Mesenchymal stem cell (in vitro differentiated cells and primary cell): ENCODE measurements at regions not wholly inside any gene's neighbourhood (a gene's known extent, or its start where the extent isn't known, plus 50 kb on each side); places are given as distances from the start of the nearest gene placed in this dataset.

Experiments used
- DNase-seq: peaks from one replicate; pipeline ENCODE4 v3.0.0-alpha.2; 2013
- H2AFZ ChIP-seq: one replicate; pipeline ENCODE4 v1.6.1; 2013; ENCODE audit warnings: low read depth, mild to moderate bottlenecking, control low read depth, inconsistent platforms, low read length, moderate library complexity
- H2AK5ac ChIP-seq: 2 replicates; pipeline ENCODE4 v1.6.1; 2013; ENCODE audit warnings: low read length, moderate library complexity, mild to moderate bottlenecking, inconsistent platforms; ENCODE audit not compliant: severe bottlenecking
- H2BK120ac ChIP-seq: one replicate; pipeline ENCODE4 v1.6.1; 2013; ENCODE audit warnings: low read depth, mild to moderate bottlenecking, inconsistent platforms, low read length, moderate library complexity
- H2BK12ac ChIP-seq, 2 experiments: one replicate each; pipeline ENCODE4 v1.6.1; 2013; ENCODE audit warnings: inconsistent platforms in 2 of 2, low read length in 2 of 2, mild to moderate bottlenecking in 2 of 2, moderate library complexity in 2 of 2, control low read depth in 1 of 2
- H2BK15ac ChIP-seq: one replicate; pipeline ENCODE4 v1.6.1; 2013; ENCODE audit warnings: mild to moderate bottlenecking, low read depth, inconsistent platforms; ENCODE audit not compliant: poor library complexity, severe bottlenecking
- H2BK5ac ChIP-seq: 2 replicates; pipeline ENCODE4 v1.6.1; 2013; ENCODE audit warnings: low read depth, mild to moderate bottlenecking, low read length, control low read depth, inconsistent platforms; ENCODE audit not compliant: poor library complexity, severe bottlenecking
- H3K14ac ChIP-seq, 2 experiments: one replicate each; pipeline ENCODE4 v1.6.1; 2013; ENCODE audit warnings: inconsistent platforms in 2 of 2, low read length in 2 of 2, control low read depth in 1 of 2, mild to moderate bottlenecking in 1 of 2, moderate library complexity in 1 of 2
- H3K18ac ChIP-seq, 2 experiments: one replicate each; pipeline ENCODE4 v1.6.1; 2013; ENCODE audit warnings: inconsistent platforms in 2 of 2, low read length in 2 of 2, control low read depth in 1 of 2, low read depth in 1 of 2, mild to moderate bottlenecking in 1 of 2
- H3K23ac ChIP-seq, 2 experiments: one replicate each; pipeline ENCODE4 v1.6.1; 2013; ENCODE audit warnings: inconsistent platforms in 2 of 2, low read length in 2 of 2, mild to moderate bottlenecking in 2 of 2, moderate library complexity in 2 of 2, control low read depth in 1 of 2
- H3K27ac ChIP-seq: 2 replicates; pipeline ENCODE4 v1.5.1; 2013; ENCODE audit warnings: mild to moderate bottlenecking, moderate library complexity, low read length, control low read depth, inconsistent platforms; ENCODE audit not compliant: poor library complexity, severe bottlenecking
- H3K27me3 ChIP-seq, 2 experiments: 2 replicates each; pipeline versions ENCODE4 v1.6.1 to v1.7.0; 2013; ENCODE audit warnings: low read length in 2 of 2, mild to moderate bottlenecking in 2 of 2, moderate library complexity in 2 of 2, control low read depth in 1 of 2, inconsistent platforms in 1 of 2; ENCODE audit not compliant: control insufficient read depth in 1 of 2, insufficient read depth in 1 of 2
- H3K36me3 ChIP-seq, 2 experiments: 2 replicates each; pipeline versions ENCODE4 v1.6.1 to v1.7.0; 2013; ENCODE audit warnings: low read length in 2 of 2, control low read depth in 1 of 2, inconsistent platforms in 1 of 2, low read depth in 1 of 2, mild to moderate bottlenecking in 1 of 2; ENCODE audit not compliant: insufficient read depth in 2 of 2, control insufficient read depth in 1 of 2
- H3K4ac ChIP-seq, 2 experiments: one replicate each; pipeline ENCODE4 v1.6.1; 2013; ENCODE audit warnings: inconsistent platforms in 2 of 2, low read length in 2 of 2, mild to moderate bottlenecking in 2 of 2, moderate library complexity in 2 of 2, control low read depth in 1 of 2, low read depth in 1 of 2
- H3K4me1 ChIP-seq: 2 replicates; pipeline ENCODE4 v1.6.1; 2013; ENCODE audit warnings: low read depth, low read length, control low read depth; ENCODE audit not compliant: control insufficient read depth, insufficient read depth
- H3K4me2 ChIP-seq: 2 replicates; pipeline ENCODE4 v1.6.1; 2013; ENCODE audit warnings: low read length, mild to moderate bottlenecking, inconsistent platforms; ENCODE audit not compliant: poor library complexity, severe bottlenecking
- H3K4me3 ChIP-seq, 2 experiments: 2 replicates each; pipeline versions ENCODE4 v1.5.1 to v1.7.0; 2013; ENCODE audit warnings: low read length in 2 of 2, mild to moderate bottlenecking in 2 of 2, control low read depth in 1 of 2, low read depth in 1 of 2; ENCODE audit not compliant: insufficient read depth in 1 of 2
- H3K79me1 ChIP-seq: replicated peaks from 2 replicates; pipeline ENCODE4 v1.6.1; 2013; ENCODE audit warnings: mild to moderate bottlenecking, control low read depth, low read length, inconsistent platforms; ENCODE audit not compliant: poor library complexity, severe bottlenecking
- H3K9ac ChIP-seq: 2 replicates; pipeline ENCODE4 v1.7.0; 2013; ENCODE audit warnings: mild to moderate bottlenecking, low read length, moderate library complexity
- H3K9me3 ChIP-seq: 2 replicates; pipeline ENCODE4 v1.7.0; 2013; ENCODE audit warnings: mild to moderate bottlenecking, low read length; ENCODE audit not compliant: control insufficient read depth
- H4K8ac ChIP-seq: one replicate; pipeline ENCODE4 v1.6.1; 2013; ENCODE audit warnings: inconsistent platforms, mild to moderate bottlenecking, low read length, moderate library complexity
- H4K91ac ChIP-seq: one replicate; pipeline ENCODE4 v1.6.1; 2013; ENCODE audit warnings: mild to moderate bottlenecking, low read length, inconsistent platforms
- WGBS: methylation state at CpG from one replicate; pipeline ENCODE4 v1.1.7; 2013; ENCODE audit warnings: mixed read lengths; 5-methylcytosine and 5-hydroxymethylcytosine counted together

- Histone ChIP-seq H2BK120ac (no peak overlapping the region), H3K18ac (peak overlapping the region in 1 of 2 experiments; percentile 18), H3K4me3 (peak overlapping the region; percentile 55 to 85)
These were observed 71.5 kb downstream of the HFE start for GRCh38 chr6:26158581-26159356.

GRCh38 chr6:26159357-26160273, 72.4 kb downstream of the HFE start:
- peak overlapping the region; percentile 88 for H3K9ac ChIP-seq
- no peak overlapping the region for H3K4ac ChIP-seq
- no peak overlapping the region for H3K23ac ChIP-seq
- peaks cover 4 to 12% of the 10 kb centered on the region in 2 experiments for H3K36me3 ChIP-seq
- no peak overlapping the region for H2BK15ac ChIP-seq
- H3K4me2 ChIP-seq = peak overlapping the region; percentile 62
- H3K9me3 ChIP-seq = no peaks in the 10 kb centered on the region
- no peak overlapping the region for H2BK12ac ChIP-seq
- no peak overlapping the region for H2AK5ac ChIP-seq
- no peak overlapping the region for H4K91ac ChIP-seq
- H2BK120ac ChIP-seq = no peak overlapping the region
- no peak overlapping the region for H4K8ac ChIP-seq
- peaks cover 14% of the 10 kb centered on the region for H3K79me1 ChIP-seq
- WGBS = 32% methylated on average over 9 of the region's 13 CpGs
- no peak overlapping the region for H2BK5ac ChIP-seq
- H3K27ac ChIP-seq = peak overlapping the region; percentile 56
- H3K18ac ChIP-seq = peak overlapping the region in 1 of 2 experiments; percentile 18
- peak overlapping the region in 1 of 2 experiments; percentile 85 for H3K4me3 ChIP-seq
- DNase-seq = peak; percentile 55
- no peak overlapping the region for H2AFZ ChIP-seq
- no peaks in the 10 kb centered on the region for H3K4me1 ChIP-seq
- H3K14ac ChIP-seq = no peak overlapping the region
- H3K27me3 ChIP-seq = no peaks in the 10 kb centered on the region

More at GRCh38 chr6:26158581-26159356, 71.5 kb downstream of the HFE start:
- Histone ChIP-seq H3K23ac (no peak overlapping the region), H3K27ac (peak overlapping the region; percentile 56), H2BK12ac (no peak overlapping the region), H2AFZ (no peak overlapping the region), H3K9me3 (no peaks in the 10 kb centered on the region), H4K8ac (no peak overlapping the region), H3K36me3 (peaks cover under 1 to 6% of the 10 kb centered on the region in 2 experiments), H4K91ac (no peak overlapping the region), H2BK15ac (no peak overlapping the region), H3K4ac (peak overlapping the region in 1 of 2 experiments; percentile 40), H3K14ac (no peak overlapping the region), H3K9ac (peak overlapping the region; percentile 88), H2AK5ac (no peak overlapping the region), H3K79me1 (peaks cover 9% of the 10 kb centered on the region), H3K27me3 (no peaks in the 10 kb centered on the region), H3K4me1 (no peaks in the 10 kb centered on the region), H2BK5ac (no peak overlapping the region), H3K4me2 (peak overlapping the region; percentile 62)
- peak; percentile 75 for DNase-seq
- WGBS = 0% methylated on average over 8 of the region's 21 CpGs

GRCh38 chr6:26161322-26161721, 74.1 kb downstream of the HFE start:
- no peaks in the 10 kb centered on the region for H3K27me3 ChIP-seq
- H3K23ac ChIP-seq = no peak overlapping the region
- no peak overlapping the region for H3K4me3 ChIP-seq
- no peak overlapping the region for H2AK5ac ChIP-seq
- peaks cover 2% of the 10 kb centered on the region for H3K4me1 ChIP-seq
- DNase-seq = no peak
- no peak overlapping the region for H2AFZ ChIP-seq
- H2BK120ac ChIP-seq = no peak overlapping the region
- no peak overlapping the region for H3K4me2 ChIP-seq
- no peak overlapping the region for H3K9ac ChIP-seq
- 100% methylated on average over 3 of the region's 3 CpGs for WGBS
- no peak overlapping the region for H3K18ac ChIP-seq
- H2BK12ac ChIP-seq = no peak overlapping the region
- H3K36me3 ChIP-seq = peaks cover 4 to 24% of the 10 kb centered on the region in 2 experiments
- H2BK15ac ChIP-seq = no peak overlapping the region
- no peak overlapping the region for H2BK5ac ChIP-seq
- H3K27ac ChIP-seq = no peak overlapping the region
- peaks cover 23% of the 10 kb centered on the region for H3K79me1 ChIP-seq
- no peak overlapping the region for H4K91ac ChIP-seq
- H4K8ac ChIP-seq = no peak overlapping the region
- H3K9me3 ChIP-seq = no peaks in the 10 kb centered on the region
- no peak overlapping the region for H3K14ac ChIP-seq
- no peak overlapping the region for H3K4ac ChIP-seq

GRCh38 chr6:26162399-26162798, 75.2 kb downstream of the HFE start:
- Histone ChIP-seq H3K27me3 (no peaks in the 10 kb centered on the region), H3K18ac (no peak overlapping the region), H3K23ac (no peak overlapping the region), H2BK15ac (no peak overlapping the region), H3K79me1 (peaks cover 27% of the 10 kb centered on the region), H4K91ac (no peak overlapping the region), H2AFZ (no peak overlapping the region), H3K9me3 (no peaks in the 10 kb centered on the region), H3K27ac (no peak overlapping the region), H2BK120ac (no peak overlapping the region), H3K36me3 (peaks cover 4 to 26% of the 10 kb centered on the region in 2 experiments), H2AK5ac (no peak overlapping the region), H2BK12ac (no peak overlapping the region), H3K14ac (no peak overlapping the region), H4K8ac (peak overlapping the region; percentile 31), H3K4ac (no peak overlapping the region), H2BK5ac (no peak overlapping the region), H3K4me3 (no peak overlapping the region), H3K4me2 (no peak overlapping the region), H3K9ac (no peak overlapping the region), H3K4me1 (peaks cover 3% of the 10 kb centered on the region)
- 98% methylated on average over 5 of the region's 7 CpGs for WGBS
- DNase-seq = no peak
